ENCODE measurements at regions not wholly inside any gene's neighbourhood (a gene's known extent, or its start where the extent isn't known, plus 50 kb on each side); places are given as distances from the start of the nearest gene placed in this dataset.
"Not testable (repeated sequence)": the region's sequence is repeated elsewhere in the genome, so short reads cannot be mapped to it uniquely, and the experiment has no call there.

DNA sequence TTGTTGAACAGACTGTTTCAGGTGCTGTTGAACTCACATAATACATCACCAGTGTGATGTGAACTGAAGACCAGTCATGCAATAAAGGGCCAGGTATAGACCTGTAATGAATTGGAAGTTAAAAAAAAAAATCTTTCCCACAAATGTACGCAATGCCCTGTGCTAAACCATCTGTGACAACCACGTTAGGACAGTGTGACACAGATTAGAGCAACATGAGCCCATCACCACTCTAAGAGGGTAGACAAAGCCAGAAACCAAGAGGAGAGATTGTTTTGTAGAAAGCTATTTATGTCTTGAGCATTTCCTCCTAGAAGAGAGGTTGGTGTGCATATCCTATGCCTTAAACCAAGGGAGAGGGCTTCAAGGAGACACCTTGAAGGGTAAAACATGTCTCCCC is 77.0 kb upstream of the BEND6 start:
- TF ChIP-seq, protein P1, sequence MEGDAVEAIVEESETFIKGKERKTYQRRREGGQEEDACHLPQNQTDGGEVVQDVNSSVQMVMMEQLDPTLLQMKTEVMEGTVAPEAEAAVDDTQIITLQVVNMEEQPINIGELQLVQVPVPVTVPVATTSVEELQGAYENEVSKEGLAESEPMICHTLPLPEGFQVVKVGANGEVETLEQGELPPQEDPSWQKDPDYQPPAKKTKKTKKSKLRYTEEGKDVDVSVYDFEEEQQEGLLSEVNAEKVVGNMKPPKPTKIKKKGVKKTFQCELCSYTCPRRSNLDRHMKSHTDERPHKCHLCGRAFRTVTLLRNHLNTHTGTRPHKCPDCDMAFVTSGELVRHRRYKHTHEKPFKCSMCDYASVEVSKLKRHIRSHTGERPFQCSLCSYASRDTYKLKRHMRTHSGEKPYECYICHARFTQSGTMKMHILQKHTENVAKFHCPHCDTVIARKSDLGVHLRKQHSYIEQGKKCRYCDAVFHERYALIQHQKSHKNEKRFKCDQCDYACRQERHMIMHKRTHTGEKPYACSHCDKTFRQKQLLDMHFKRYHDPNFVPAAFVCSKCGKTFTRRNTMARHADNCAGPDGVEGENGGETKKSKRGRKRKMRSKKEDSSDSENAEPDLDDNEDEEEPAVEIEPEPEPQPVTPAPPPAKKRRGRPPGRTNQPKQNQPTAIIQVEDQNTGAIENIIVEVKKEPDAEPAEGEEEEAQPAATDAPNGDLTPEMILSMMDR (IDR thresholded peaks at IDR 0.05; ENCODE audit: extremely low read depth, insufficient read depth, missing control alignments): no peak
- in situ Hi-C loops (cut with MboI; ENCODE audit: low pct_unique_long_range_greater_than_20kb, low sequenced_read_pairs, unreplicated experiment): no loop called here

DNA sequence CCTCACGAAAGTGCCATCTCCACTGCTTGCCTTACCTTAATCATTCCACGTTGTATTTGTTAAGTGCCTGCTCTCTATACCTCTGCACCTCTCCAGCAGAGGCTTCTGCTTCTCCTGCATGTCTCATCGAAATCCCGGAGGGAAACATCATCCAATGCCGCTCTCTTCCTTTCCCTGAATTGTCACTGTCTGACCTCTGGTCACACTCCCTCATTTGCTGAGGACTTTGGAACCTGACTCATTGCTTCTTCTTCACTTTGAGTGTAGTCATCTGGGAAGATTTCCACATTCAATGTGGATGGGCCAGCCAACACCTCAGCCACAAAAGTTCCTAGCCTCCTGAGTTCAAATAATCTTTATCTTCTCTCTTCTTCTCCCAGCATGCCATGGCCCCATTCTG is 78.9 kb upstream of the BEND6 start:
- in situ Hi-C loops (cut with MboI; ENCODE audit: low pct_unique_long_range_greater_than_20kb, low sequenced_read_pairs, unreplicated experiment): no loop called here
- DNase-seq (ENCODE audit: low spot score): no peak
- TF ChIP-seq, protein P1 (IDR thresholded peaks at IDR 0.05; ENCODE audit: extremely low read depth, insufficient read depth, missing control alignments): no peak

More for the DNA sequence above, 77.0 kb upstream of the BEND6 start:
- no peak for DNase-seq (ENCODE audit: low spot score)

DNA sequence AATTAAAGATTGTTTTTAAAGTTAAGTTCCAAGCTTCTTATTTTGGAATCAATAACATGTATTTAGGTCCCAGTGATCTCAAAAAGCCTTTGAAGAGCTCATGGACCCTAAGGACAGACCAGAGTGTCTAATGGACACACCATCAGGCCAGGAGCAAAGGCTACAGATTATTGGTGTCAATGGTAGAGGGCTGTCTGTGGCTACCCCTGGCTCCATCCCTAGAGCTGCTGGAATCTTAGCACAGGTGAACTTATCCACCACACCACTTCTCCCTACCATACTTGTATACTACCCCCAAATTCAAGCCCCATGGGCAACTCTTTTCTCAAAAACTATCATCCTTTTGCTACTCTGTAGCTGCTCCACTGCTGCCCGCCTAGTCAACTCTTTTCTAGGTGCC is 79.4 kb upstream of the BEND6 start:
- DNase-seq (ENCODE audit: low spot score): no peak
- in situ Hi-C loops (cut with MboI; ENCODE audit: low pct_unique_long_range_greater_than_20kb, low sequenced_read_pairs, unreplicated experiment): no loop called here

DNA sequence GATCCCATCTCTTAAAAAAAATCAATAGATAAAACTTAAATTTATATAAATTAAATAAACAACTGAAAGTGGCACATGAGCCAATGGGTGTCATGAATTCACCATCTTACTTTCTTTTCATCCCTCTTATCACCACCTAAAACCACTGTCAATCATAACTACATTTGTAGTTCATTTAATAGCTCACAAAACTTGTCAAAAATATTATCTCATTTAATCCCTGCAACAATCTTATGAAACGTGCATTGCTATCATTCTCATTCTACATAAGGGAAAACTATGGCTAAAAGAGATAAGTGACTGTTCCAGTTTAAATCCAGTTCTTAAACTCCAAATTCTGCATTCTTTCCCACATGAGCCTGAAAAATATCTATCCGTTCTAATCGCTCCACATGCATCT is 80.6 kb upstream of the BEND6 start:
- in situ Hi-C loops (cut with MboI; ENCODE audit: low pct_unique_long_range_greater_than_20kb, low sequenced_read_pairs, unreplicated experiment): loop anchor here (25.0 kb wide), 1 partner anchor 512 kb away; no protein-coding TSS in a partner anchor
- TF ChIP-seq, protein P1 (IDR thresholded peaks at IDR 0.05; ENCODE audit: extremely low read depth, insufficient read depth, missing control alignments): no peak

More for the DNA sequence above, 79.4 kb upstream of the BEND6 start:
- TF ChIP-seq, protein P1 (IDR thresholded peaks at IDR 0.05; ENCODE audit: extremely low read depth, insufficient read depth, missing control alignments): no peak

DNA sequence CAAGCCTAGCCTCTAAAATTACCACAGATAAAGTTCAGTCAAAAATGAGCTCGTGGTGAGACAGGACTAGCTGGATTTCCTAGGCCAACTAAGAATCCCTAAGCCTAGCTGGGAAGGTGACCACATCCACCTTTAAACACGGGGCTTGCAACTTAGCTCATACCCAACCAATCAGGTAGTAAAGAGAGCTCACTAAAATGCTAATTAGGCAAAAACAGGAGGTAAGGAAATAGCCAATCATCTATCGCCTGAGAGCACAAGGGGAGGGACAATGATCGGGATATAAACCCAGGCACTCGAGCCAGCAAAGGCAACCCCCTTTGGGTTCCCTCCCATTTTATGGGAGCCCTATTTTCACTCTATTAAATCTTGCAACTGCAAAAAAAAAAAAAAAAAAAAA is 84.9 kb upstream of the BEND6 start:
- in situ Hi-C loops (cut with MboI; ENCODE audit: low pct_unique_long_range_greater_than_20kb, low sequenced_read_pairs, unreplicated experiment): loop anchor here (25.0 kb wide), 1 partner anchor 508 kb away; no protein-coding TSS in a partner anchor

More for the DNA sequence above, 80.6 kb upstream of the BEND6 start:
- DNase-seq (ENCODE audit: low spot score): no peak

DNA sequence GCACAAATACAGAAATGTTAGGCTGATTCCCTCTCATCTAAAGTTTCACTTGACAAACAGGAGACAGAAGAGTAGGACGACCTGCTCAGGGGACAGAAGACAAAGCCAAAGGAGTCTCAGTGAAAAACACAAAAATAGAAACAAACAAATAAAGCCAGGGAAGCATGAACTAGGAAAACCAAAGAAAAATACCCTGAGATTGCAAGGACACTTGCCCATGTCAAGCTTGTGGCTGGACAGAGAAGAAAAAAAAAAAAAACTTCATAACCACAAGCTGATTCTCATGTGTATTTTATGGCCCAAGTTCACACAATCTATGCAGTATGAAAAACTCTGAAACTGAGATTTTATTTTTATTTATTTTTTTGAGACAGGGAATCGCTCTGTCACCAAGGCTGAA is 85.6 kb upstream of the BEND6 start:
- in situ Hi-C loops (cut with MboI; ENCODE audit: low pct_unique_long_range_greater_than_20kb, low sequenced_read_pairs, unreplicated experiment): loop anchor here (10.0 to 25.0 kb wide), 2 partner anchors 165 to 507 kb away; no protein-coding TSS in a partner anchor
- no peak for DNase-seq (ENCODE audit: low spot score)
- TF ChIP-seq, protein P1 (IDR thresholded peaks at IDR 0.05; ENCODE audit: extremely low read depth, insufficient read depth, missing control alignments): no peak

More for the DNA sequence above, 84.9 kb upstream of the BEND6 start:
- not testable (repeated sequence) for DNase-seq (ENCODE audit: low spot score)

DNA sequence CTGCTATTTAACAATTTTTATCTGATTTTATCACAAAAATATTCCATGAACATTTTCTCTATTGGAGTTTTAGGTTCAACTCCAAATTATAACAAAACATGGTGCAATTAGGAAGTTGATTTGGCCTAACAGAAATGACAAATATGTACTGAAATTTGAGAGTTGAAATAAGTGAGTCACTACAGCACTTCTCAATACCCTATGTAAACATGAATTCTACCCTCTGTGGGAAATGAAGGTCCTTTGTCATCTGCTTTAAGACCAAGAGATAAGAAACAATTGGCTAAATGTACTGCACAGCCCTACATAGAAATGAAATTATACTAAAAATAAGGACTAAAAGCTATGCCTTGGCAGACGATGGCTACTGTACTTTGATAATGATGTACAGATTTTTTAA is 86.2 kb upstream of the BEND6 start:
- no peak for DNase-seq (ENCODE audit: low spot score)
- TF ChIP-seq, protein P1 (IDR thresholded peaks at IDR 0.05; ENCODE audit: extremely low read depth, insufficient read depth, missing control alignments): no peak

More for the DNA sequence above, 86.2 kb upstream of the BEND6 start:
- in situ Hi-C loops (cut with MboI; ENCODE audit: low pct_unique_long_range_greater_than_20kb, low sequenced_read_pairs, unreplicated experiment): loop anchor here (10.0 to 25.0 kb wide), 2 partner anchors 164 to 506 kb away; no protein-coding TSS in a partner anchor
